RWPE2 (cell line): ENCODE measurements at regions not wholly inside any gene's neighbourhood (a gene's known extent, or its start where the extent isn't known, plus 50 kb on each side); places are given as distances from the start of the nearest gene placed in this dataset.

Source experiments
- ATAC-seq: fragments of 200-7000 bp; cut with Tn5 transposase; 3 replicates; pipeline ENCODE4 v1.9.1; 2021; ENCODE audit warnings: low read depth
- DNase-seq: peaks from one replicate; pipeline ENCODE4 v3.0.0-alpha.2; 2020; ENCODE audit warnings: low spot score
- H3K27ac ChIP-seq: fragments of 450-650 bp; 2 replicates; pipeline ENCODE4 v1.5.1; 2017; ENCODE audit warnings: mild to moderate bottlenecking; ENCODE audit not compliant: poor library complexity, severe bottlenecking
- H3K27me3 ChIP-seq: fragments of 250-450 bp; sonication (Bioruptor Pico); 2 replicates; pipeline ENCODE4 v1.5.1; 2021; ENCODE audit warnings: mild to moderate bottlenecking, moderate library complexity; ENCODE audit not compliant: insufficient read depth, poor library complexity, severe bottlenecking
- H3K36me3 ChIP-seq: fragments of 250-450 bp; sonication (Bioruptor Pico); 2 replicates; pipeline ENCODE4 v1.5.1; 2020; ENCODE audit warnings: low read depth, mild to moderate bottlenecking, moderate library complexity
- H3K4me1 ChIP-seq: fragments of 250-450 bp; sonication (Bioruptor Pico); 2 replicates; pipeline ENCODE4 v1.5.1; 2021; ENCODE audit warnings: mild to moderate bottlenecking, moderate library complexity; ENCODE audit not compliant: insufficient read depth, poor library complexity, severe bottlenecking
- H3K4me3 ChIP-seq: fragments of 250-450 bp; sonication (Bioruptor Pico); 2 replicates; pipeline ENCODE4 v1.5.1; 2021; ENCODE audit warnings: mild to moderate bottlenecking, moderate library complexity; ENCODE audit not compliant: severe bottlenecking
- H3K9me3 ChIP-seq: fragments of 250-450 bp; sonication (Bioruptor Pico); 2 replicates; pipeline ENCODE4 v1.5.1; 2021; ENCODE audit warnings: mild to moderate bottlenecking, moderate library complexity; ENCODE audit not compliant: severe bottlenecking
- TF ChIP-seq, protein P1 (sequence below): fragments of 450-650 bp; IDR thresholded peaks from one replicate; pipeline ENCODE4 v1.5.1; 2017; ENCODE audit warnings: mild to moderate bottlenecking, moderate library complexity; ENCODE audit not compliant: poor library complexity, severe bottlenecking

- Histone ChIP-seq H3K9me3 (no peaks in the 10 kb centered on the region), H3K36me3 (no peaks in the 10 kb centered on the region), H3K27ac (peak overlapping the region; percentile 96), H3K4me3 (no peak overlapping the region), H3K4me1 (peaks cover 50% of the 10 kb centered on the region), H3K27me3 (no peaks in the 10 kb centered on the region)
- ATAC-seq: no peak
- TF ChIP-seq, protein P1, sequence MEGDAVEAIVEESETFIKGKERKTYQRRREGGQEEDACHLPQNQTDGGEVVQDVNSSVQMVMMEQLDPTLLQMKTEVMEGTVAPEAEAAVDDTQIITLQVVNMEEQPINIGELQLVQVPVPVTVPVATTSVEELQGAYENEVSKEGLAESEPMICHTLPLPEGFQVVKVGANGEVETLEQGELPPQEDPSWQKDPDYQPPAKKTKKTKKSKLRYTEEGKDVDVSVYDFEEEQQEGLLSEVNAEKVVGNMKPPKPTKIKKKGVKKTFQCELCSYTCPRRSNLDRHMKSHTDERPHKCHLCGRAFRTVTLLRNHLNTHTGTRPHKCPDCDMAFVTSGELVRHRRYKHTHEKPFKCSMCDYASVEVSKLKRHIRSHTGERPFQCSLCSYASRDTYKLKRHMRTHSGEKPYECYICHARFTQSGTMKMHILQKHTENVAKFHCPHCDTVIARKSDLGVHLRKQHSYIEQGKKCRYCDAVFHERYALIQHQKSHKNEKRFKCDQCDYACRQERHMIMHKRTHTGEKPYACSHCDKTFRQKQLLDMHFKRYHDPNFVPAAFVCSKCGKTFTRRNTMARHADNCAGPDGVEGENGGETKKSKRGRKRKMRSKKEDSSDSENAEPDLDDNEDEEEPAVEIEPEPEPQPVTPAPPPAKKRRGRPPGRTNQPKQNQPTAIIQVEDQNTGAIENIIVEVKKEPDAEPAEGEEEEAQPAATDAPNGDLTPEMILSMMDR: no peak
- DNase-seq: no peak
These were observed 211.0 kb downstream of the FOXA2 start for GRCh38 chr20:22373164-22373895.

DNA sequence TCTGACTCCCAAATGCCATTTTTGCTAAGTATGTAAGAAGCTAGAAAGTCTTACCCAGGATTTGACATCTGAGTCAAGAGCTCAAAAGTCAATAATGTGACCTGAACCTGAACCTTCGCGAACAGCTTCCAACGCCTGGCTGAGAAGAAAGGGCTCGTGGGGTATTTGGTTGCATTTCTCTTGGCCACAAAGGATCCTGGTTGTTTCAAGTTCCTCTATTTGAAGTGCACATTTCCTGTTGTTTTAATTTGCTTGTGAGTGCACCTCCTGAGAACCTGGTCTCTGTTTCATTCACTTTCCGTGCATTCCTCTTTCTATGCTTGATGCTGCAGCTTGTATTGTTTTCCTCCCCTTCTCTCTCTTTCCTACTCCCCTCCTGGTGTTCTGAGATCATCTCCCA, 212.5 kb downstream of the FOXA2 start:
- Histone ChIP-seq H3K27me3 (no peaks in the 10 kb centered on the region), H3K4me1 (peaks cover 38% of the 10 kb centered on the region)
- DNase-seq: no peak

GRCh38 chr20:22370137-22370536, 214.2 kb downstream of the FOXA2 start:
- no peak overlapping the region for H3K4me3 ChIP-seq
- no peak for DNase-seq
- no peak overlapping the region for H3K27ac ChIP-seq
- H3K4me1 ChIP-seq: peaks cover 21% of the 10 kb centered on the region
- no peaks in the 10 kb centered on the region for H3K9me3 ChIP-seq
- TF ChIP-seq, protein P1: no peak
- no peak for ATAC-seq
- no peaks in the 10 kb centered on the region for H3K27me3 ChIP-seq
- no peaks in the 10 kb centered on the region for H3K36me3 ChIP-seq

More for the DNA sequence above, 212.5 kb downstream of the FOXA2 start:
- ATAC-seq: no peak
- TF ChIP-seq, protein P1: no peak
- Histone ChIP-seq H3K27ac (no peak overlapping the region), H3K9me3 (no peaks in the 10 kb centered on the region), H3K36me3 (no peaks in the 10 kb centered on the region), H3K4me3 (no peak overlapping the region)

- TF ChIP-seq, protein P1: no peak
- Histone ChIP-seq H3K4me1 (peaks cover 10% of the 10 kb centered on the region), H3K4me3 (no peak overlapping the region), H3K36me3 (no peaks in the 10 kb centered on the region), H3K27ac (no peak overlapping the region), H3K9me3 (no peaks in the 10 kb centered on the region), H3K27me3 (no peaks in the 10 kb centered on the region)
- DNase-seq: no peak
- ATAC-seq: peak; percentile 29; the same call in 1 of the 3 replicates
These were observed 215.3 kb downstream of the FOXA2 start for GRCh38 chr20:22369100-22369499.

DNA sequence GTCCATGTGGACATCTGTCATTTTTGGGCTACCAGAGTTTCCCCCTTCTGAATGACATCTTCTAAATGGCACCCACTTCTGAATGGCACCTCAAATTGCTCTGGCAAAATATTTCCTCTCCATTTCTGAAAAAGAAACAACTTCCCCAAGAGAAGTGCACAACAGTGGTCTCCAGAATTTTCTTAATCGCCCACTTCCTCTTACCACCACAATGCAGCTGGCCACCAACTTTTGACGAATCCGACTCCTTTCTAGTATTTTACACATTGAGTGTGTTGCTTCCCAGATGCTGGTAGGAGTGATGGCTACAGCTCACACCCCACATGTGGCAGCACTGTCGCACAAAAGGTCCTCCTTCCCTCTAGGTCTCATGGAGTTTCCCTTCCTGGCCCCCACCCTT, 216.1 kb downstream of the FOXA2 start:
- Histone ChIP-seq H3K4me3 (no peak overlapping the region), H3K9me3 (no peaks in the 10 kb centered on the region), H3K4me1 (peaks cover 2% of the 10 kb centered on the region), H3K27ac (no peak overlapping the region), H3K36me3 (no peaks in the 10 kb centered on the region), H3K27me3 (no peaks in the 10 kb centered on the region)
- TF ChIP-seq, protein P1: no peak
- ATAC-seq (no peak), DNase-seq (no peak)
